HG03469 (cell line): ENCODE measurements at regions not wholly inside any gene's neighbourhood (a gene's known extent, or its start where the extent isn't known, plus 50 kb on each side); places are given as distances from the start of the nearest gene placed in this dataset.

Source experiments
- ATAC-seq: cut with Tn5 transposase; IDR thresholded peaks from one replicate; pipeline ENCODE4 v1.9.1; 2021; ENCODE audit warnings: mild to moderate bottlenecking, moderate library complexity, moderate number of reproducible peaks; ENCODE audit not compliant: unreplicated experiment

- ATAC-seq, result no peak
Observed at GRCh38 chr18:75927791-75928190, 500.3 kb upstream of the SMIM21 start.

GRCh38 chr18:75926811-75927210 is 499.3 kb upstream of the SMIM21 start:
- no peak for ATAC-seq

- no peak for ATAC-seq
Observed at GRCh38 chr18:75923169-75923568, 495.7 kb upstream of the SMIM21 start.

GRCh38 chr18:75916624-75916982 is 489.1 kb upstream of the SMIM21 start:
- no peak for ATAC-seq

- no peak for ATAC-seq
Observed at GRCh38 chr18:75915941-75916623, 488.6 kb upstream of the SMIM21 start.

GRCh38 chr18:75912829-75913228 is 485.3 kb upstream of the SMIM21 start:
- ATAC-seq, result no peak

GRCh38 chr18:75904416-75904815 is 476.9 kb upstream of the SMIM21 start:
- ATAC-seq, result no peak

- ATAC-seq, result no peak
Observed at GRCh38 chr18:75898651-75899050, 471.1 kb upstream of the SMIM21 start.

- no peak for ATAC-seq
Observed at GRCh38 chr18:75897386-75897785, 469.9 kb upstream of the SMIM21 start.

- ATAC-seq, result no peak
Observed at GRCh38 chr18:75896865-75897264, 469.4 kb upstream of the SMIM21 start.

GRCh38 chr18:75895135-75895534 is 467.6 kb upstream of the SMIM21 start:
- ATAC-seq, result no peak

GRCh38 chr18:75884728-75885127 is 457.2 kb upstream of the SMIM21 start:
- ATAC-seq, result no peak

- ATAC-seq, result no peak
Observed at GRCh38 chr18:75880925-75881504, 453.5 kb upstream of the SMIM21 start.

- no peak for ATAC-seq
Observed at GRCh38 chr18:75880266-75880665, 452.8 kb upstream of the SMIM21 start.

- ATAC-seq, result no peak
Observed at GRCh38 chr18:75879196-75879595, 451.7 kb upstream of the SMIM21 start.

GRCh38 chr18:75875559-75875958 is 448.1 kb upstream of the SMIM21 start:
- no peak for ATAC-seq

- no peak for ATAC-seq
Observed at GRCh38 chr18:75874401-75875089, 447.0 kb upstream of the SMIM21 start.

- no peak for ATAC-seq
Observed at GRCh38 chr18:75871596-75871995, 444.1 kb upstream of the SMIM21 start.

- no peak for ATAC-seq
Observed at GRCh38 chr18:75869162-75869561, 441.7 kb upstream of the SMIM21 start.

- ATAC-seq, result no peak
Observed at GRCh38 chr18:75868031-75868430, 440.5 kb upstream of the SMIM21 start.

GRCh38 chr18:75865639-75866038 is 438.1 kb upstream of the SMIM21 start:
- no peak for ATAC-seq

- no peak for ATAC-seq
Observed at GRCh38 chr18:75864816-75865215, 437.3 kb upstream of the SMIM21 start.
